SK-N-SH (cell line): ENCODE measurements at regions not wholly inside any gene's neighbourhood (a gene's known extent, or its start where the extent isn't known, plus 50 kb on each side); places are given as distances from the start of the nearest gene placed in this dataset.

Experiments used
- CTCF ChIP-seq: fragments of 200-600 bp; sonication (generic); IDR thresholded peaks from 2 replicates; pipeline ENCODE4 v1.6.1; 2017; ENCODE audit warnings: antibody characterized with exemption, mild to moderate bottlenecking, moderate library complexity
- RFX5 ChIP-seq: IDR thresholded peaks from 2 replicates; pipeline ENCODE4 v1.6.1; 2012; ENCODE audit warnings: mild to moderate bottlenecking, improper control_type of control experiment, low read length

GRCh38 chr1:8244304-8244703, 73.6 kb upstream of the SLC45A1 start:
- TF ChIP-seq CTCF: no peak
- no peak for TF ChIP-seq RFX5
